Transverse colon (tissue), 4 donors: ENCODE measurements at regions not wholly inside any gene's neighbourhood (a gene's known extent, or its start where the extent isn't known, plus 50 kb on each side); places are given as distances from the start of the nearest gene placed in this dataset.

Experiments
- DNase-seq: peaks from one replicate; pipeline ENCODE4 v3.0.0-alpha.2; 2019
- H3K27ac ChIP-seq, 4 donors: fragments of 200-600 bp; sonication (generic); 2 replicates each; pipeline ENCODE4 v1.5.1; 2016 to 2018; ENCODE audit warnings: inconsistent platforms in 4 of 4
- H3K27me3 ChIP-seq: fragments of 200-600 bp; sonication (generic); 2 replicates; pipeline ENCODE4 v1.5.1; 2017; ENCODE audit warnings: inconsistent platforms
- H3K36me3 ChIP-seq, 4 donors: fragments of 200-600 bp; sonication (generic); 2 replicates each; pipeline ENCODE4 v1.5.1; 2017 to 2019; ENCODE audit warnings: inconsistent platforms in 4 of 4
- H3K4me1 ChIP-seq, 4 donors: fragments of 200-600 bp; sonication (generic); 2 replicates each; pipeline ENCODE4 v1.5.1; 2017 to 2020; ENCODE audit warnings: inconsistent platforms in 4 of 4
- H3K4me3 ChIP-seq, 4 donors: fragments of 200-600 bp; sonication (generic); 1 replicate in 1 of 4; 2 replicates in 3 of 4; pipeline versions ENCODE4 v1.5.1 to v1.6.1; 2017 to 2019; ENCODE audit warnings: inconsistent platforms in 4 of 4
- H3K9me3 ChIP-seq, 2 donors: fragments of 200-600 bp; sonication (generic); 2 replicates each; pipeline ENCODE4 v1.5.1; 2017 to 2019; ENCODE audit warnings: inconsistent platforms in 2 of 2
- EP300 ChIP-seq: sonication (generic); formaldehyde crosslinking; IDR thresholded peaks from one replicate; pipeline ENCODE4 v1.6.1; 2017; ENCODE audit warnings: antibody characterized with exemption, low read depth
- POLR2A ChIP-seq: fragments of 450-650 bp; IDR thresholded peaks from one replicate; pipeline ENCODE4 v1.6.1; 2016; ENCODE audit warnings: antibody characterized with exemption, mild to moderate bottlenecking, moderate library complexity
- POLR2AphosphoS5 ChIP-seq, 3 donors: sonication (generic); formaldehyde crosslinking; IDR thresholded peaks; one replicate each; pipeline ENCODE4 v1.6.1; 2016; ENCODE audit warnings: antibody characterized with exemption in 3 of 3
- WGBS, 2 donors: methylation state at CpG; one replicate each; pipeline ENCODE4 v1.1.5; 2018; ENCODE audit warnings: low coverage in 1 of 2; 5-methylcytosine and 5-hydroxymethylcytosine counted together
- in situ Hi-C, 4 donors: fragments of 200-750 bp; cut with MboI; loops; one replicate each; pipeline versions ENCODE4 v1.15.0 to v1.15.1; 2017; ENCODE audit warnings: low sequenced_read_pairs in 3 of 4, low pct_ligation_motif_present in 1 of 4, low pct_unique_long_range_greater_than_20kb in 1 of 4
- intact Hi-C: fragments of 100-400 bp; cut with DNase I; formaldehyde crosslinking; loops from one replicate; pipeline ENCODE4 v1.15.1; 2023; ENCODE audit warnings: low total_unique reads
- TF ChIP-seq, protein P1 (sequence below), 5 experiments: fragments of 200-600 bp in 3 of 5; fragments of 450-650 bp in 2 of 5; sonication (generic) in 3 of 5; IDR thresholded peaks; 1 replicate in 2 of 5; 2 replicates in 3 of 5; pipeline ENCODE4 v1.5.1; 2016 to 2017; ENCODE audit warnings: antibody characterized with exemption in 5 of 5, inconsistent platforms in 3 of 5, mild to moderate bottlenecking in 2 of 5, moderate library complexity in 1 of 5

DNA sequence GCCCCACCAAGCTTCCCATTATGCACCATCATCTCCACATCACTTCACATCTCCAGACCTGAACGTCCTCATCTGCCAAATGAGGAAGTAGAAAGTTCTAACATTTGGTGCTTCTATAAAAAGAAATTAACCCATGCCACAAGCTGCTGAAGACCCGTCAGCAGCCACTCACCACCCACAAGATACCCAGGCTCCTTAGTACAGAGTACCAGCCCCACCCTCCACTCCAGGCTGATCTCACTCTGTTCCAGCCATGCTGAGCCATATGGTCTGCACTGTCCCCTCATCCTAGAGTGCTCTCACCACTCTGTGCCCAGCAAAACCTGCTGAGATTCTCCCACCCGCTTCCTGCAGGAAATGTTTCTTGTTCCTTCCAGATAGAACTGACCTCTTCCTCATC lies 240.8 kb upstream of the PPARGC1A start:
- intact Hi-C loops = no loop called here
- no peak for DNase-seq
- no peaks in the 10 kb centered on the region for H3K4me1 ChIP-seq
- no peak overlapping the region for H3K27ac ChIP-seq
- TF ChIP-seq EP300 (no peak), POLR2AphosphoS5 (IDR thresholded peaks at IDR 0.05) (no peak), POLR2A (no peak)
- TF ChIP-seq, protein P1, sequence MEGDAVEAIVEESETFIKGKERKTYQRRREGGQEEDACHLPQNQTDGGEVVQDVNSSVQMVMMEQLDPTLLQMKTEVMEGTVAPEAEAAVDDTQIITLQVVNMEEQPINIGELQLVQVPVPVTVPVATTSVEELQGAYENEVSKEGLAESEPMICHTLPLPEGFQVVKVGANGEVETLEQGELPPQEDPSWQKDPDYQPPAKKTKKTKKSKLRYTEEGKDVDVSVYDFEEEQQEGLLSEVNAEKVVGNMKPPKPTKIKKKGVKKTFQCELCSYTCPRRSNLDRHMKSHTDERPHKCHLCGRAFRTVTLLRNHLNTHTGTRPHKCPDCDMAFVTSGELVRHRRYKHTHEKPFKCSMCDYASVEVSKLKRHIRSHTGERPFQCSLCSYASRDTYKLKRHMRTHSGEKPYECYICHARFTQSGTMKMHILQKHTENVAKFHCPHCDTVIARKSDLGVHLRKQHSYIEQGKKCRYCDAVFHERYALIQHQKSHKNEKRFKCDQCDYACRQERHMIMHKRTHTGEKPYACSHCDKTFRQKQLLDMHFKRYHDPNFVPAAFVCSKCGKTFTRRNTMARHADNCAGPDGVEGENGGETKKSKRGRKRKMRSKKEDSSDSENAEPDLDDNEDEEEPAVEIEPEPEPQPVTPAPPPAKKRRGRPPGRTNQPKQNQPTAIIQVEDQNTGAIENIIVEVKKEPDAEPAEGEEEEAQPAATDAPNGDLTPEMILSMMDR (IDR thresholded peaks at IDR 0.05) = no peak
- WGBS, 2 donors = 63 to 83% methylated on average over 1 to 3 of the region's 3 CpGs
- no peaks in the 10 kb centered on the region for H3K27me3 ChIP-seq
- H3K4me3 ChIP-seq = no peak overlapping the region
- no peaks in the 10 kb centered on the region for H3K9me3 ChIP-seq
- no peaks in the 10 kb centered on the region for H3K36me3 ChIP-seq
- in situ Hi-C loops = no loop called here

DNA sequence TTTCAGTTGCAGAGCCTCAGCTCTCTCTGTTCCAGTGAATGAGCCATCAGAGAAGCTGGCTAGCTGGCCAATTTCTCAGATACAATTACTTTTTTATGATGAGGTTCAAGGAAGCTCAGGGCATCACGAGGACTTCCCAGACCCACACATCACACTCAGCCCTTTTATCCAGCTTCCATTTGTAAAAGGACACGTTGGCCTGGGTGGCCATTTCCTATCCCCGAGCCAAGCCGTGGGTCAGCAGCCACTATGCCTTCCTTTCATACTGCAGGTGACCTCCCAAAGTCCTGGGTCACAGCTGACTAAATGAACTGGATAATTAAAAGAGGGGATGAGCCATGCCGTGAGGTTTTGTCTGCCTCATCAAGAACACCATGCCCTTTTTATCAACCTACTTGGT lies 236.9 kb upstream of the PPARGC1A start:
- intact Hi-C loops = no loop called here
- H3K4me1 ChIP-seq = no peaks in the 10 kb centered on the region
- in situ Hi-C loops = no loop called here
- H3K4me3 ChIP-seq = no peak overlapping the region
- no peak for DNase-seq
- H3K27ac ChIP-seq = no peak overlapping the region
- H3K27me3 ChIP-seq = no peaks in the 10 kb centered on the region
- H3K36me3 ChIP-seq = no peaks in the 10 kb centered on the region
- no peak for TF ChIP-seq EP300
- no peak for TF ChIP-seq POLR2A
- TF ChIP-seq POLR2AphosphoS5 (IDR thresholded peaks at IDR 0.05) = no peak
- TF ChIP-seq, protein P1 (IDR thresholded peaks at IDR 0.05) = no peak
- no peaks in the 10 kb centered on the region for H3K9me3 ChIP-seq
- 68% methylated on average over 5 of the region's 5 CpGs; no CpG with 5 or more reads in 1 of the 2 donors for WGBS, 2 donors

DNA sequence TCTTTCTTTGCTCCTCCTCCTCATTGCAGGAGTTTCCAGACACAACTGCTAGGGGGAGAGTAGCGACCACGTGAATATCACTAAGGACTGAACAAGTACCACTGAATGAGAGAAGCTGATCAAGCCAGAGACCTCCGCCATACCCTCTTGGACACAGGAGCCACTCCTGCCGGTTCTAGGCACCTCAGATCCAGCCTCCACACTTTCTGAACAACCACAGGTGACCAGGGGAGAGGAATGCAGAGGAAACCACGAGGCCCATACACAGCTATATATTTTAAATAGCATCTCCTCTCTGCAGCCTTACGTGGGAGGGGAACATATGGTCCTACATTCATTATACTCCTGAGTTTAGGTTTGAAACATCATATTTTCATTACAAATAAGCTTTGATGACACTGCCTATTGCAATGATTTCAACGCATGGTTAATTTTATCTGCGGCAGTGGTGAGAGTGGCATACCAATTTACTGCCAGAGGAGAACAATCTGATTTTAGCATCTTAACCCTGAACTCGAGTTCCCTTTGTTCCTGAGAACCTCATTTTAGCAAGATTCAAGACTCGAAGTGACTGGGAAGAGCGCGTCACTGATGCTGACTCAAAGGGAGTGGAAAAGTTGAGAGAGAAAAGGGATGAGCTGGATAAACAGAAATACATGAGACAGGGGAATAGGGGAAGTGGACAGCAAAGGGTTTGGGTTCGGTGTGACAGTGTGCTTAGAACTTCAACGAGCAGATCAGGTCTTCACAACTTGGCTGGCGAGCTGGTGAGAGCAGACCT lies 231.7 kb upstream of the PPARGC1A start:
- TF ChIP-seq POLR2AphosphoS5 (IDR thresholded peaks at IDR 0.05) (no peak), EP300 (no peak), POLR2A (no peak)
- TF ChIP-seq, protein P1 (IDR thresholded peaks at IDR 0.05) = no peak
- no peak for DNase-seq

DNA sequence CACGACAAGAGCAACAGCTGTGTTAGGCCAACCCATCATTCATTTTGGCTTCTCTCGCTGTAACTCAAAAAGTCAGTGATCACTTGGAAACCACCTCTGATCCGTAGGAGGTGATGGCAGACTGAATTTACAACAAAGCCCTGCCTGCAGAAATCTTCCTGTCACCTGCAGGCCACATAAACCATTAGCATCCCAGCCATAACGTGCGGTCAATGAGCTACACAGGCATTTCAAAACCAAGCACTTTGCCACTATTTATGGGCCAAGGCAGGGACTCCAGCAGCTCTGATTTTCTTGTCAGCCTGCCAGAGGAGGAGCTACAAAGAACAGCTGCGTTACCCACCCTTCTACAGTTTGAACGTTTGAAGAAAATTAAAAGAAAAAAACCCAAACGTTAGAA lies 228.1 kb upstream of the PPARGC1A start:
- WGBS, 2 donors = 35 to 59% methylated on average over 2 to 8 of the region's 8 CpGs

More for the DNA sequence above, 231.7 kb upstream of the PPARGC1A start:
- intact Hi-C loops = no loop called here
- H3K36me3 ChIP-seq = no peaks in the 10 kb centered on the region
- in situ Hi-C loops = no loop called here
- no peak overlapping the region for H3K27ac ChIP-seq
- no peaks in the 10 kb centered on the region for H3K27me3 ChIP-seq
- WGBS, 2 donors = 73 to 79% methylated on average over 11 to 15 of the region's 15 CpGs
- H3K9me3 ChIP-seq = no peaks in the 10 kb centered on the region
- no peak overlapping the region for H3K4me3 ChIP-seq
- H3K4me1 ChIP-seq = no peaks in the 10 kb centered on the region

More for the DNA sequence above, 228.1 kb upstream of the PPARGC1A start:
- Histone ChIP-seq H3K36me3 (no peaks in the 10 kb centered on the region), H3K9me3 (no peaks in the 10 kb centered on the region), H3K27me3 (no peaks in the 10 kb centered on the region), H3K4me1 (no peaks in the 10 kb centered on the region), H3K4me3 (no peak overlapping the region), H3K27ac (no peak overlapping the region)
- in situ Hi-C loops (no loop called here), intact Hi-C loops (no loop called here)
- DNase-seq = no peak
- TF ChIP-seq POLR2AphosphoS5 (IDR thresholded peaks at IDR 0.05) = no peak
- TF ChIP-seq POLR2A = no peak
- TF ChIP-seq, protein P1 (IDR thresholded peaks at IDR 0.05) = no peak
- TF ChIP-seq EP300 = no peak
